ENCODE measurements at regions not wholly inside any gene's neighbourhood (a gene's known extent, or its start where the extent isn't known, plus 50 kb on each side); places are given as distances from the start of the nearest gene placed in this dataset.
"Not testable (repeated sequence)": the region's sequence is repeated elsewhere in the genome, so short reads cannot be mapped to it uniquely, and the experiment has no call there.

DNA sequence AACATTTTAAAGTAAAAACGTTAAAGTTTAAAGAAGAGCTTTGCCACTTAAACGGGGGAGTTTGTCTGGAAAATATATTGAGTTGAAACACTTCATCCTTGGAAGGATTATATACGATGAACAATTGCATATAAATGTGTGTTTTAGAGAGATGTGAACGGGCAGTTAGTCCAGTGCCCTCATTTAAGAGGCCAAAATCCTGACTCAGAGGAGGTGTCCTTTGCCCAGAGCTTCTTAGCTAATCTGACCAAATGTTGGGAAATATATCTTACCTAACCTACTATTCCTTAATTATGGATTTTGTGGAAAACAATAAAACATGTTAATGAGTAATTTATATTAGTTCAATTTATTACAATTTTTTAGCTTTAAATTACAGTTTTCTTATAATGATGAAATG, 327.2 kb upstream of the DIPK2B start:
- no peak for DNase-seq

DNA sequence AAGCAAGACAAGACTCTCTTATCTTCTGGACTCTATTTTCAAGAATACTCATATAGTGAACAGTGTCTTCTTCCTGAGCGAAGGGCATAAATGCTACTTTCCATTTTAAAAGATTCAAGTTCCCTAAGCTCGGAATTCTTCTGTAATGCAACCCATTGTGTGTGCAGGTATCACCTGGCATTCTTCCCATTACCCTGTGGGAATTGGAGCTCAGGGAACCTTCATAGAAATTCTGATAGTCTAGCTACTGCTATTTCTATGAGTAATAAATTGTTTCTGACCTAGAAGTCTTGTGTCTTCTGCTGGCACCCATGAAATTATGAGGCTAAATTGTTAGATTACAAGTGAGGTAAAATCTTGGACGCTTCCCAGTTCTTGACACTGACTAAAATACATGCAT, 324.1 kb upstream of the DIPK2B start:
- no peak for DNase-seq

DNA sequence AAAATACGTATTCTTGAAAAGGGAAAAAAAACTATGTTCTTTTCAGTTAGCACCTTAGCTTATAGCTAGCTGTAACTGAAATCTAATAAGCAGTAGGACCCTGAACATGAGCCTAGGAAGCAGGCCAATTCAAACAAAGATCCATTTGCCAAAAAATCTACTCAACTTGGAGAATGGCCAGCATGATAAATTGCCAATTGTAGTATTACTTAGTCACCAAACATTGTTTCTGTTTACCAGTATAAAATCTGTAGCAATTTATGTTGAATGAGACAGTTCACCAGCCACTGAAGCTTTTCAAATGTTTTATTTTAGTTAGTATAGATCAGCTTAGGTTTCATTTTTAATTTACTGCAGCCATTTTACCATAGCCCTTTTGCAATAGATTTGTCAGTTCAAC, 323.6 kb upstream of the DIPK2B start:
- DNase-seq, result no peak

- DNase-seq, result no peak
These were observed 317.9 kb upstream of the DIPK2B start for GRCh38 chrX:45518552-45518951.

GRCh38 chrX:45517090-45517973, 316.7 kb upstream of the DIPK2B start:
- DNase-seq, result no peak

DNA sequence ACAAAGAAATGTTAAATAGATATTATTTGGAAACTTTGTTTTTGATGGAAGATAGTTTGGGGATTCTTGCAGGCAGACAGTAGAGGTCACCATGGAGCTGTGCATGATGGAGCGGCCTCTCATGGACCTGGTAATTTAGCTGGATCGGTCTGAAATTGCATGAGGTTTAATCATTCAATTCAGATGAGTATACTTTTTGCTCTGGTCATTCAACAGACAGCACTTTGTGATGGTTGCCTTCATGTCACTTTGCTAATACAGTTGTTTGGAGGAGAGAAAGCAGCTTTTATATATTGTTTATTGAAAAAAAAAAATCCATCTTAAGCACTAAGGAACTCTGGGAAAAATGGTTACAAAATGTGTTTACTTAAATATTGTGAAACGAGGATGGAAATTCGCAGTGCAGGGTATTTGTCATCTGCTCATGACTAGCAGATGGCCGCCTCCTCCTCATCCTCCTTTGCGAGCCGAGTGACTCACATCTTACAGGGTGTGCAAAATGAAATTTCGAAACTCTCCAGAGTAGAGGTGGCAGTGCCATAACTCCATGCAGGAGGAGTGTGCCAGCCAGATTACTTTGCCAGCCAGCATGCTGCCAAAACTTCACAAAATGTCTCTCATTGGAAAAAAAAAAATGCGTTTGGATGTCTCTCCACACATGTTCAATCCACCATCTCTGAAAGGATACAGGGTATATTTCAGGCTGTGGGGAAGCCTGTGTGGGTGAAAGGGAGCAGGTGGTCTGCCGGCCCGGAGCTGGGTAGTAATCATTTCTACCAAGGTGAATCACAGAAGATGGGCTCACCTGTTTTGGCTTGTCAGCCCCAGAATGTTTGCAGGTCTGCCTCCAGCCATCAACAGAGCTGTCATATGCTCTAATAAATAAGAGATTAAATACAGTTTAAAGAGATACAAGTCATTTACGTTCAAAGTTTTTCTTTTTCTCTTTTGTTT, 314.9 kb upstream of the DIPK2B start:
- DNase-seq, result peak; percentile 18 to 28

GRCh38 chrX:45513042-45513441, 312.4 kb upstream of the DIPK2B start:
- no peak for DNase-seq

GRCh38 chrX:45508454-45508853, 307.8 kb upstream of the DIPK2B start:
- DNase-seq, result no peak

DNA sequence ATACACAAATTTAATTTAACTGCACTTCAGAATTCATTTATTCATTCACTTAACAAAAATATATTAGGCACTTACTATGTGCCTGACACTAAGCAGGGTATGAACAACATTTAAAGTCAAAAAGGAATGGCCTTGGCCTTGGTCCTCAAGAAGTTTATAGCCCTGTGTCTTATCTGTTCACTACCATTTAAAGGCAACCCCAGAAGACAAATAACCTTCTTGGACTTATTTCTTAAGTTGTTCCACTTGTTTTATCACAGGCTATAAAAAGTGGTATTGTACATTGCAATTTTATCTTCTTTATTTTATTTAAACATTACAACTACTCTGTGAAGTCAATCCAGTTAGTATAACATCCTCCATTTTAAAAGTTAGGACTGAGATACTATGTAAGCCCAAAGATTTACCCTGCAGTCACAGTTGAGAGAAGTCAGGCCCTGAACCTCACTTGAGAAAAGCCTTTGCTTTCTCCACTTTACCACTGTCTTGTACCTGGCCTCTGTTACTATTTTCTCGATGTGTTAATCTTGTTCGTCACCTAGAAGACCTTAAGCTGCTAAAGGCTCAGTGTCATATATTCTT, 305.6 kb upstream of the DIPK2B start:
- DNase-seq, result no peak

GRCh38 chrX:45505214-45505613, 304.5 kb upstream of the DIPK2B start:
- no peak for DNase-seq

DNA sequence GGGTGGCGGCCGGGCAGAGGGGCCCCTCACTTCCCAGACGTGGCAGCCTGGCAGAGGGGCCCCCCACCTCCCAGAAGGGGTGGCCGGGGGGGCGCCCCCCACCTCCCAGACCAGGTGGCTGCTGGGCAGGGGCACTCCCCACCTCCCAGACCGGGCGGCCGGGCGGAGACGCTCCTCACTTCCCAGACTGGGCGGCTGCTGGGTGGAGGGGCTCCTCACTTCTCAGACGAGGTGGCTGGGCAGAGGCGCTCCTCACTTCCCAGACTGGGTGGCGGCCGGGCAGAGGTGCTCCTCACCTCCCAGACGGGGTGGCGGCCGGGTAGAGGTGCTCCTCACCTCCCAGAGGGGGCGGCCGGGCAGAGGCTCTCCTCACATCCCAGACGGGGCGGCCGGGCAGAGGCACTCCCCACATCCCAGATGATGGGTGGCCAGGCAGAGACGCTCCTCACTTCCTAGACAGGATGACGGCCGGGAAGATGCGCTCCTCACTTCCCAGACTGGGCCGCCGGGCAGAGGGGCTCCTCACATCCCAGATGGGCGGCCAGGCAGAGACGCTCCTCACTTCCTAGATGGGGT, 303.2 kb upstream of the DIPK2B start:
- not testable (repeated sequence) for DNase-seq

GRCh38 chrX:45502396-45502795, 301.7 kb upstream of the DIPK2B start:
- no peak for DNase-seq

DNA sequence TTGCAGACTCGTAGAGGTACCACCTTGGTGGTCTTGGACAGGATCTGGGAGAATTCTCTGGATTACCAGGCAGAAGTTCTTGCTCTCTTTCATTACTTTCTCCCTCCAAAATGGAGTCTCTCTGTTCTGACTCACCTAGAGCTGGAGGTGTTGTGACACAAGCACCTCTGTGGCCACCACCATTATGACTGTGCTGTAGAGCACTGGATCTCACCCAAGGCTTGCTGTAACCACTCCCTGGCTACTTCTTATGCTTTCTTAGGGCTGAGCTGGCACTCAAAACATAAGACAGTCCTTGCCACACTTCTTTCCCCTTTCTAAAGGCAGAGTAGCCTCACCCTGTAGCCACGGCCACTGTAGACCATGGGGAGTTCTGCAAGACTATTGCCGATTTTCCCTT, 296.6 kb upstream of the DIPK2B start:
- DNase-seq, result no peak

GRCh38 chrX:45485719-45486118, 285.0 kb upstream of the DIPK2B start:
- DNase-seq, result no peak

DNA sequence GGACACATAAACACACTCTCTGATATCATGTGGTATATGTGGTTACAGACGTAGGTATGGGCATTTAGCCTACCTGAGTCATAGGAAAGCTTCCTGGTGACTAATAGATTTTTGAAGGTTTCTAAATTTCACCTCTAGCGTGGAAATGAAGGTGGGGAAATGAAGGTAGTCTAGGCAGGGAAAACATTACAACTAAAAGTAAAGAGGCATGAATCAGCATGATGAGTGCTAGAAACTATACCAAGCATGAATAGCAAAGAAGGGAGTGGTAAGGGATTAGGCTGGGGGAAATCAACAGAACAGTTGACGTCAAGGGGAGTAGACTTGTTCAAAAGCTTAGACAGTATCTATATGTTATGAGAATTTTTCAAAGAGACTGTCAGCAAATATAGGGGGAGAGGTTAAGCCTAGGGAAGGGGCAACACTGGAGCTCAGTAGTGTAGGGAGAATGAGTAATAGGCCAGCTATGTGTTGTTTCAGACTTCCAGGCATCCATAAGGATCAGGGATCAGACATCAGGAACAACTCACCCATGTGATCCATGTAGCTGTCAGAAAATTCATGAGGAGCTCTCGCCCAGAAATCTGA, 279.3 kb upstream of the DIPK2B start:
- DNase-seq, result no peak

DNA sequence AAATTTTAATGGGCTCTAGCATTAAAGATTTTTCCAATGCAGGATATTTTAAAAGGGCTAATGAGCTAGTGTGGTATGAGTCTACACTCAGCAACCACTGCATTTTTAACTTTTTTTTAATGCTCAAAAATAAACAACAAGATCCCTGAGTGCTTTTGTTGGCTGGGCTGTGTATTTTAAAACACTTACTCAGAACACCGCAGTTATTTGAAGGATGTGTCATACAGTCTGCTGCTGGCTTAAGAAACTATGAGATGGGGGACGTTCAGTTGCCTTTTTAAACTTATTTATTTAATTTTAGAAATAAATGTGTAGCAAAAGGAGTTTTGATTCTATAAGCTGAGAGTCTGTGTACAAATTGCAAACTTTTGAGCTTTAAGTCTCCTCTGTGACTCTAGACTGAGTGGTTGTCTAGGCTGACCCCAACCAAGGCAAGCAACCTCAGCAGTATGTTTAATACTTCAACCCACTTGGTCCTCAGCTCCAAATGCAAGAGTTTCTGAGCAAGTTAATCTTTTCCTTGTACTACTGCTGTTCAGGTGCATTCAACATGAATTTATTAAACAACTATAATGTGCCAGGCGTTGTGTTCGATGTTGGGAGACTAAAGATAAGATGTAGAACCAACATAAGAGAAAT, 278.6 kb upstream of the DIPK2B start:
- DNase-seq, result no peak

GRCh38 chrX:45472968-45473367, 272.3 kb upstream of the DIPK2B start:
- DNase-seq, result no peak

GRCh38 chrX:45467537-45467936, 266.9 kb upstream of the DIPK2B start:
- not testable (repeated sequence) for DNase-seq

DNA sequence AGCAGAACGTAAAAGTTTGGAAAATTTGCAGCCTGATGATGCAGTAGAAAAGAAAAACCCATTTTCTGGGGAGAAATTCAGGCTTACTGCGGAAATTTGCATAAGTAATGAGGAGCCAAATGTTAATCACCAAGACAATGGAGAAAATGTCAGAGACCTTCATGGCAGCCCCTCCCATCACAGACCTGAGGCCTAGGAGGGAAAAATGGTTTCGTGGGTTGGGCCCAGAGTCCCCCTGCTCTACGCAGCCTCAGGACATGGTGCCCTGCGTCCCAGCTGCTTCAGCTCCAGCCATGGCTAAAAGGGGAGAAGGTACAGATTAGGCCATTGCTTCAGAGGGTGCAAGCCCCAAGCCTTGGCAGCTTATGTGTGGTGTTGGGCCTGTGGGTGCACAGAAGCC, 255.1 kb upstream of the DIPK2B start:
- not testable (repeated sequence) for DNase-seq

DNA sequence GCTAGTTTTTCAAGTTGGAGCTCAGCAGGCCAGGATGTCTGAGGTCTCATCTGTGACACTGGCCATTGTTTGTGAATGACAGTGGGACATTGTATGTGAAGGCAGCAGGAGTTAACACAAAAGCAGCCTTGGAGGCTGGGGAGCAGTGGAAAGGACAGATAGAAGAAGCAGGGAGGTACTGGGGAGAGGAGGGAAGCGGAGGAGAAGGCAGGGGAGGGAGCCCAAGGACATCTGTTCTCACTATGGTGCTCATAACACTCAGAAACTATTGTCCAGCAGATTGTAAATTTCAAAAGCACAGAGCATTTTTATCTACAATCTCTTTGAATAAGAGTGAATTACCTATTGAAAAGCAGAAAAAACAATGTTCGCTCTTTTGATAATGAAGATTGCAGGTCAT, 253.6 kb upstream of the DIPK2B start:
- no peak for DNase-seq

- no peak for DNase-seq
These were observed 249.3 kb upstream of the DIPK2B start for GRCh38 chrX:45449982-45450381.

DNA sequence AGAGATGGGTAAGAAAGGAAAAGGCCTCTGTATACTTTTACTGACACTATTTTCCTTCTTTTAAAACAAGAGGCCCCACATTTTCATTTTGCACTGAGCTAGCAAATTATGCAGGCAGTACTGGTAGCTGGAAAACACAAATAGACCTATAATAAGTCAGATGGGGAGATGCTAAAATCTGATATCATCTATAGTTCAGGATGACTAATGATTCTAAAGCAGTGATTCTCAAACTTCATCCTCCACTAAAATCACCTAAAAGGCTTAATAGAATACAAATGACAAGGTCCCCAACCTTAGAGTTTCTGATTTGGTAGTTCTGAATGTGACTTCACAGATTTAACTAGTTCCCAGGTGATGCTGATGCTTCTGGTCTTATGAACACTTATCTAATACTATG, 247.3 kb upstream of the DIPK2B start:
- no peak for DNase-seq
